T-helper 1 cell (primary cell): ENCODE measurements at regions not wholly inside any gene's neighbourhood (a gene's known extent, or its start where the extent isn't known, plus 50 kb on each side); places are given as distances from the start of the nearest gene placed in this dataset.

ENCODE experiments used
- DNase-seq, 5 donors: peaks; one replicate each; pipeline ENCODE4 v3.0.0-alpha.2; 2012 to 2020

GRCh38 chr20:24376311-24377099 is 92.9 kb upstream of the SYNDIG1 start:
- no peak for DNase-seq

DNA sequence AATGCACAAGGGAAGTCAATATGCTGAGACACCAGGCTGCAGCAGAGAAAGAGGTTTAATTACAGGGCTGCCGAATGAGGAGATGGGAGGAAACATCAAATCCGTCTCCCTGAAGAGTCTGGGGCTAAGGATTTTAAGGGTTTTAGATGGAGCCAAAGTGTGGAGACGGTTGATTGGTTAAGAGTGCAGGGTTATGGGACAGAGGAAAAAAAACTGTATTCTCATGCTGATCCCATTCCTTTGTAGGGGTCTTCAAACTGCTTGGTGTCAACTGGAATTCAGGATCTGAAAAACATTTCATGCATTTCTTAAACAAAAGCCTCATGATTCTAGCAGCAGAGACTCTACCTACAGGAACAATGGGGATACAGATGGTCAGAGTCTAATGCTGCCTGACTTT is 96.1 kb upstream of the SYNDIG1 start:
- DNase-seq, result no peak

GRCh38 chr20:24370911-24371695 is 98.3 kb upstream of the SYNDIG1 start:
- DNase-seq, result no peak

- no peak for DNase-seq
Observed at GRCh38 chr20:24370249-24370648, 99.2 kb upstream of the SYNDIG1 start.

DNA sequence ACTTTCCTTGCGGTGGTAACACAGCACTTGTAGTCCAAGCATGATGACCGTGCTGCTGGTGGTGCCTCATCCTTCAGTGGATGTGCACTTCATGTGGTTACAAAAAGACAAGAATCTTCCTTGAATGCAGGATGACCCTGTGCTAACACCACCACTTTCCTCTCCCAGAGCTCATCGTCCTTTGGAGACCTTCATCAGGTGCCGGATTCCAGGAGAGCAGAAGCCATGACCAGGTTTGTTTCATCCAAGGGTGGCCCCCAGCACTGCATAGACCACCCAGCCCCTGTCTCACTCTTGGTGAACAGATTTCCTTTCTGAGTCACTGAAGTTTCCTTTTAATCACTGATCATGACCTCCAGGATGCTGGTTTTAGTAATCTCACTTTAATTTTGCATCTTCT is 101.2 kb upstream of the SYNDIG1 start:
- DNase-seq, result no peak

GRCh38 chr20:24366336-24367004 is 103.0 kb upstream of the SYNDIG1 start:
- no peak for DNase-seq

DNA sequence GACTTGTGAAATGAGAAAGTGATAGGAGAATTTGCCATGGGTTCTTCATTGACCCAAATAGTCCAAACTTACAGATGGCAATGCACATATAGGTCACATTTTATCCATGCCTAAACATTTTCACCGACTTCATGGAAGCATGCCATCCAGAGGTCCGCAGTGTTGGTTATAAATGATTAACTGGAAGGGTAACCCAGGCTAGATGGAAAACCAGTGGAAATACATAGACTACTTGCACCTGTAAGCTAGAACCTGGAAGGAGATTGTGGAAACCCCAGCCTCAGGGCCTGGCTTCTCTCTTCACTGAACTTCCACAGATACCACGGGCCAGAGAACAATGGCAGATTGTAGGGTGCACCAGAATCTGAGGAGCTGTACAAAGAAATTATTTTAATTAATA is 103.8 kb upstream of the SYNDIG1 start:
- no peak for DNase-seq

DNA sequence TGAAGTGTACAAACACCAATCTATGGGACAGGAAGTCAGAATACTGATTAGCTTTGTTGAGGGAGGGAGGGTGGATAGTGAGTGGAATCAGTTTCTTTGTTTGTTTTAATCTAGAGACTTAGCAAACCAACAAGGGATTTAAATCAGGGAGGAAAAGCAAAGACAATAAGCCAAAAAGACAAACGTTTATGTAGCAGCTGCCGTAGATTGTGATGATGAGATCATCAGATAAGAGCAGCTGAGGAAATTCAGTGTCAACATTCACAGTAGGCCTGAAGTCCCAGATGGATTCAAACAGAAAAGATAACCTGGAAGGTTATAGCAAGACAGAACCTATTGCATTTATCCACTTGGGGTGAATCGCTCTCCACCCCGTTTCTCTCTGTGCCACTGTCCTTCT is 104.9 kb upstream of the SYNDIG1 start:
- no peak for DNase-seq

GRCh38 chr20:24363031-24363430 is 106.4 kb upstream of the SYNDIG1 start:
- no peak for DNase-seq

- no peak for DNase-seq
Observed at GRCh38 chr20:24362080-24362479, 107.3 kb upstream of the SYNDIG1 start.

DNA sequence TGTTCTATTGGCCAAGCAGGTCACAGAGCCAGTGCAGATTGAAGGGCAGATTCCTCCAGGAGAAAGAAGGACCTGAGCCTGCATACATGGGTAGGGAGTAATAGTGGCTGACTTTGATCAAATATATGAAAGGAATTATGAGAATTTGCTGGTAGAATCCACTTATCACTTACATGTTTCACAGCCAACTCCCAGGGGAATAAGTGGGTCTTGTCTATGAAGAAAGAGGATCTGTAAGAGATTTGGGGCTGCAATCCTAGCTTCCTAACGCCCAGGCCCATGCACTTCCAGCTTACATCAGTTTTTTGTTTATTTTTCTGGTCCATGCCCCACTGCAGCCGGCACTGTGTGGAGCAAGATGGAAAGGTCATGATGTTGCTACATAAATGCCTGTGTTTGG is 107.9 kb upstream of the SYNDIG1 start:
- DNase-seq, result no peak

- DNase-seq, result no peak
Observed at GRCh38 chr20:24360531-24360930, 108.9 kb upstream of the SYNDIG1 start.

DNA sequence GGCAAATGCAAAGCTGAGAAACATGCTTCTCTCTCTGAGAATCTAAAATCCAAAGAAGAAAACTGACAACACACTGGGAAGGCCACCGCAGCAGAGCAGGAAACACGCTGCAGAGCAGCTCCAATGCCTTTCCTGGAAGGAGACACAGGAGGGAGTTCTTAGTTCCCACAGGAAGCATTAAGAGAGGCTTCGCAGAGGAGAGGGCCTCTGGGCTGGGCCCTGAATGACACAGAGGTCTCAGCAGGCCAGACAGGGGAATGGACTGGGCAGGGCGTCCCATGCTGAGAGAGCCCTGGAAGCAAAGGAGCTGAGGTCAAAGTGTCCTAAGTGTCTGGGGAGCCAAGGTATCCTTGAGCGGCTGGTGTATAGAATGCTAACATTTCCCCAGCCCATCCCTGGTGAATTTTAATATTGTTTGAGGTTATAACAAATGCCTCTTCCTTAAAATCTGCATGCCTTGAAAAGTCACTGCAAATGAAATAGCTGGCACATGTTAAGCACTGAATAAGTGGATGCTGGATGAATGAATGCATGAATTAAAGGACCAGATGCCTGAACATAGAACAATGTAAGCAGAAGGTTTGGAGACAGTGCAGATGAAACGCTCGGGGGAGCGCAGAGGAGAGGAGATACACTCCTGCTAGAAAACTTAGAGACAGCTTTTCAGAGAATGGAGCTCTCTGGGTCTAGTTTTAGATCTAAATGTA is 110.0 kb upstream of the SYNDIG1 start:
- DNase-seq, result no peak

DNA sequence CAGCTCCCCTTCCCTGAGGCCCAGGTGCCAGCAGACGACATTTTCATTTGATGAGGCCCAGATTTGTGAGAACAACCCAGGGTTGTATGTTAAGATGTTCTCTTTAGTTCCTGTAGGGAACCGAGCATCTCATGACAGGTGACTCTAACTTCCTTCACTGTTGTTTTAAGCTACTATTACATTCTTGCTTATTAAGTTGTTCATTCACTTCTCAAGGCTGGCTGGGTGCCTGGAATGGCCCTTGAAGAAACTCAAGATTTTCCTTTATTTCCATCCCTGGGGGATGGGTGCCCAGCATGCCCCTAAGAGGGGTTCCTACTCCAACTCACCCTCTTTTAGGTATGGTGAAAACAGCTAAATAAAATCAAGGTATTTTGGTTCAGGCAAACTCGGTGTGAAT is 111.5 kb upstream of the SYNDIG1 start:
- DNase-seq, result no peak

- DNase-seq, result no peak
Observed at GRCh38 chr20:24357177-24357576, 112.3 kb upstream of the SYNDIG1 start.

- DNase-seq, result no peak
Observed at GRCh38 chr20:24353135-24353690, 116.2 kb upstream of the SYNDIG1 start.

GRCh38 chr20:24350923-24351368 is 118.5 kb upstream of the SYNDIG1 start:
- no peak for DNase-seq

DNA sequence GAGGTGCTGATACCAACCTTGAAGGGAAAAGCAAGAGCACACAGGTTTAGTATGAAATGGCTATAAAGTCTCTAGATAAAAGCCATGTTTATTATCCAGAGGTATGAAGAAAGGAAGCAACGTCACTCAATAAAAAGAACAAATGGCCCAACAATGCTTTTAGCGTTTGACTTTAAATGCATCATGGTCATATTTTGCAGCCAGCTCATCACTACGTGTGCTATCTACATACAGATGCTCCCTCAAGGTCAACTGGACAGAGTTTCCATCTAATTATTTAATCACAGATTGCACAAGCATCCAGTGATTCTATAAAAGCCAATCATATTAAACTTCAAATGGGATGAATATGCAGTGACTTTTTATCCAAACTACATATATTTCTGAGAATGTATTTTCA is 127.6 kb upstream of the SYNDIG1 start:
- DNase-seq, result no peak

DNA sequence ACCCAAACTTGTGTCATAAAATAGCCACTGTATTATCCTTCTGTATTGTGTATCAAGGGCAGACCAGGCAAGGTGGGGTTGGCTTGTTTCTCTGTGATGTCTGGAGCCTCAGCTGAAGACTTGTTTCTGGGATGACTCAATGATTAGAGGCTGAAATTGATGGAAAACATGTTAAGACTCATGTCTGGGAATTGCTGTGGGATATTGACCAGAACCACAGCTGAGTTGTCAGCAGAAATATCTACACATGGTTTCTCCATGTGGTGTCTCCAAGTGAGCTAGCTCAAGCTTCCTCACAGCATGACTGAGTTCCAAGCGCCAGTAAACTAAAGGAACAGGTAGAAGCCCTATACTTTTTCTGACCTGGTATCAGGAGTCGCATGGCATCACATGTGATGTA is 128.5 kb upstream of the SYNDIG1 start:
- no peak for DNase-seq

DNA sequence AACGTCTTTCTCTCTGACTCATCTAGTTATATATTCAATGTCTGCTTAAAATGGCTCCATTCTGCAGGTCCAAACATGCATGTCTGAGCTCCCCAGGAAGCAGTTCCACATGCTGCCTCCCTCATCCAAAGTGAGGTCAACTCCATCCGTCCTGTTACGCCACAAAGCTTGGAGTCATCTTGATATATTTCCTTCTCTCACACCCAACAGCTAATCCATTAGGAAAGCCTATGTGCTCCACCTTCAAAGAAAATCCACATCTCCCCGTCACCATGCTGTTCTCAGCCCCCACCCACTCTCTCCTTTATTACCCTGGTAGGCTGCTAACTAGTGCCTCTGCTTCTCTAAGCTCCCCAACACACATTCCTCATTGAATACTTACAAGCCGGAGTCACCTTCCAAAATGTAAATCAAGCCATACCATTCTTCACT is 130.2 kb upstream of the SYNDIG1 start:
- no peak for DNase-seq

- DNase-seq, result no peak
Observed at GRCh38 chr20:24337551-24337950, 131.9 kb upstream of the SYNDIG1 start.

- peak in 1 of 5 donors; percentile 10 for DNase-seq
Observed at GRCh38 chr20:24337069-24337468, 132.4 kb upstream of the SYNDIG1 start.

- DNase-seq, result no peak
Observed at GRCh38 chr20:24334830-24335229, 134.6 kb upstream of the SYNDIG1 start.
